GM18868 (cell line): ENCODE measurements at regions not wholly inside any gene's neighbourhood (a gene's known extent, or its start where the extent isn't known, plus 50 kb on each side); places are given as distances from the start of the nearest gene placed in this dataset.
A peak's percentile ranks its signal among the peaks of the same experiment; 100 is the strongest.

Experiments used
- ATAC-seq: cut with Tn5 transposase; IDR thresholded peaks from one replicate; pipeline ENCODE4 v1.9.1; 2021; ENCODE audit warnings: mild to moderate bottlenecking, moderate library complexity; ENCODE audit not compliant: unreplicated experiment

- peak; percentile 55 for ATAC-seq
Measured at GRCh38 chr13:40206241-40207000, 460.0 kb downstream of the FOXO1 start.

- ATAC-seq, result peak; percentile 71
Measured at GRCh38 chr13:40207001-40207478, 459.4 kb downstream of the FOXO1 start.

- ATAC-seq, result no peak
Measured at GRCh38 chr13:40208517-40208916, 457.9 kb downstream of the FOXO1 start.

- ATAC-seq, result no peak
Measured at GRCh38 chr13:40210865-40211585, 455.4 kb downstream of the FOXO1 start.

- ATAC-seq, result no peak
Measured at GRCh38 chr13:40211586-40211968, 454.9 kb downstream of the FOXO1 start.

- ATAC-seq, result no peak
Measured at GRCh38 chr13:40213779-40214178, 452.7 kb downstream of the FOXO1 start.

- ATAC-seq, result no peak
Measured at GRCh38 chr13:40215311-40215710, 451.1 kb downstream of the FOXO1 start.

GRCh38 chr13:40215747-40216146 is 450.7 kb downstream of the FOXO1 start:
- ATAC-seq, result no peak

- no peak for ATAC-seq
Measured at GRCh38 chr13:40217675-40218074, 448.8 kb downstream of the FOXO1 start.

- ATAC-seq, result no peak
Measured at GRCh38 chr13:40220299-40220935, 446.0 kb downstream of the FOXO1 start.

GRCh38 chr13:40221131-40221459 is 445.3 kb downstream of the FOXO1 start:
- ATAC-seq, result no peak

GRCh38 chr13:40221460-40222201 is 444.8 kb downstream of the FOXO1 start:
- ATAC-seq, result no peak

GRCh38 chr13:40223585-40223984 is 442.9 kb downstream of the FOXO1 start:
- ATAC-seq, result no peak

- no peak for ATAC-seq
Measured at GRCh38 chr13:40228496-40228895, 437.9 kb downstream of the FOXO1 start.

GRCh38 chr13:40228990-40229389 is 437.5 kb downstream of the FOXO1 start:
- no peak for ATAC-seq

- no peak for ATAC-seq
Measured at GRCh38 chr13:40230833-40231266, 435.6 kb downstream of the FOXO1 start.

GRCh38 chr13:40231311-40231710 is 435.1 kb downstream of the FOXO1 start:
- ATAC-seq, result no peak

GRCh38 chr13:40231751-40232150 is 434.7 kb downstream of the FOXO1 start:
- no peak for ATAC-seq

GRCh38 chr13:40232311-40233040 is 434.0 kb downstream of the FOXO1 start:
- no peak for ATAC-seq

GRCh38 chr13:40233731-40234195 is 432.7 kb downstream of the FOXO1 start:
- ATAC-seq, result no peak
